ENCODE measurements at regions not wholly inside any gene's neighbourhood (a gene's known extent, or its start where the extent isn't known, plus 50 kb on each side); places are given as distances from the start of the nearest gene placed in this dataset.

DNA sequence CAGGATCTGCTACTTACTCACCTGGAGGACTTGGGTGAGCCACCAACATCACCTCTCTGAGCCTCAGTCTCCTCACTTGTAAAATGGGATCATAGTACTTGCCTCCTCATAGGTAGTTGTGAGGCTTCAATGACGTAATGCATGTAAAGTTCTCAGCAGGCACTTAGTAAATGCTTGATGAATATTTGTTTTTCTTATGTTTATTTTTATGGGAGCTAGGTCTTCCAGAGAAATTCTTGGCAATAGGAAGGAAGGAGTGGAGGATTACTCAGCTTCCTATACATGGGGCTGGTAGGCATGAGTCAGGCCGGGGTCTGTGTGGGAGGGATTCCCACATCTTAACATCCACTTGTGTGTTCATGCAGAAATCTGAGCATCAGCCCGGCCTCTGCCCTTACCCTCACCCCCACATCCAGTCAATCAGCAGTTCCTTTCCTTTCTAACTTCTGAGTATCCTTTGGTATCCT lies 95.4 kb upstream of the USP24 start (continued):
- TF ChIP-seq TCF12 (IDR thresholded peaks at IDR 0.05; ENCODE audit: low read depth, low read length) (no peak), RXRA (IDR thresholded peaks at IDR 0.05; ENCODE audit: insufficient read depth, low read depth, low read length) (no peak), ASH2L (IDR thresholded peaks at IDR 0.05; ENCODE audit: low read length) (no peak), CHD2 (IDR thresholded peaks at IDR 0.05; ENCODE audit: low read length) (no peak), SP2 (IDR thresholded peaks at IDR 0.05; ENCODE audit: low read length) (no peak), BCL11A (IDR thresholded peaks at IDR 0.05; ENCODE audit: low read depth in 2 of 2, low read length in 2 of 2) (no peak), PHF8 (conservative IDR thresholded peaks at IDR 0.05; ENCODE audit: low read depth, low read length) (no peak), RNF2 (IDR thresholded peaks at IDR 0.05; ENCODE audit: borderline replicate concordance, low read depth, low read length, missing control alignments, poor library complexity, severe bottlenecking) (no peak)
